HG03460 (cell line): ENCODE measurements at regions not wholly inside any gene's neighbourhood (a gene's known extent, or its start where the extent isn't known, plus 50 kb on each side); places are given as distances from the start of the nearest gene placed in this dataset.

Experiments used
- ATAC-seq: cut with Tn5 transposase; IDR thresholded peaks from one replicate; pipeline ENCODE4 v1.9.1; 2021; ENCODE audit not compliant: unreplicated experiment

- no peak for ATAC-seq
These were observed 235.4 kb upstream of the DYNLRB2 start for GRCh38 chr16:80305410-80305809.

- ATAC-seq = no peak
These were observed 237.1 kb upstream of the DYNLRB2 start for GRCh38 chr16:80303691-80304090.

GRCh38 chr16:80300876-80301275, 239.9 kb upstream of the DYNLRB2 start:
- ATAC-seq = no peak

- ATAC-seq = no peak
These were observed 240.3 kb upstream of the DYNLRB2 start for GRCh38 chr16:80300456-80300855.

GRCh38 chr16:80299416-80299815, 241.4 kb upstream of the DYNLRB2 start:
- no peak for ATAC-seq

GRCh38 chr16:80298676-80299075, 242.1 kb upstream of the DYNLRB2 start:
- ATAC-seq = no peak

GRCh38 chr16:80296034-80296433, 244.8 kb upstream of the DYNLRB2 start:
- no peak for ATAC-seq

- no peak for ATAC-seq
These were observed 246.6 kb upstream of the DYNLRB2 start for GRCh38 chr16:80294172-80294571.

GRCh38 chr16:80288616-80289015, 252.2 kb upstream of the DYNLRB2 start:
- no peak for ATAC-seq

GRCh38 chr16:80287674-80288073, 253.1 kb upstream of the DYNLRB2 start:
- no peak for ATAC-seq

- ATAC-seq = no peak
These were observed 255.7 kb upstream of the DYNLRB2 start for GRCh38 chr16:80285104-80285503.

- ATAC-seq = no peak
These were observed 257.1 kb upstream of the DYNLRB2 start for GRCh38 chr16:80283466-80284392.

GRCh38 chr16:80280557-80280956, 260.2 kb upstream of the DYNLRB2 start:
- no peak for ATAC-seq

- ATAC-seq = no peak
These were observed 261.1 kb upstream of the DYNLRB2 start for GRCh38 chr16:80279656-80280055.

GRCh38 chr16:80277182-80277581, 263.6 kb upstream of the DYNLRB2 start:
- ATAC-seq = no peak

GRCh38 chr16:80274576-80275191, 266.1 kb upstream of the DYNLRB2 start:
- ATAC-seq = no peak

- ATAC-seq = no peak
These were observed 266.9 kb upstream of the DYNLRB2 start for GRCh38 chr16:80273635-80274538.

- ATAC-seq = no peak
These were observed 275.0 kb upstream of the DYNLRB2 start for GRCh38 chr16:80265624-80266306.

GRCh38 chr16:80263848-80264694, 276.7 kb upstream of the DYNLRB2 start:
- ATAC-seq = no peak
